ENCODE measurements at regions not wholly inside any gene's neighbourhood (a gene's known extent, or its start where the extent isn't known, plus 50 kb on each side); places are given as distances from the start of the nearest gene placed in this dataset.

GRCh38 chr4:4631150-4631549 lies 89.3 kb upstream of the STX18 start:
- no peak overlapping the region for H3K4me3 ChIP-seq (replicated peaks; ENCODE audit: low read depth, low read length)
- no peak for TF ChIP-seq CTCF (IDR thresholded peaks at IDR 0.05; ENCODE audit: low read depth, low read length, missing control alignments)
- DNase-seq (ENCODE audit: extremely low read depth, low read depth): no peak

- H3K4me3 ChIP-seq (replicated peaks; ENCODE audit: low read depth, low read length): no peak overlapping the region
- no peak for DNase-seq (ENCODE audit: extremely low read depth, low read depth)
- no peak for TF ChIP-seq CTCF (IDR thresholded peaks at IDR 0.05; ENCODE audit: low read depth, low read length, missing control alignments)
These were observed 86.1 kb upstream of the STX18 start for GRCh38 chr4:4627906-4628305.

GRCh38 chr4:4627111-4627510 lies 85.3 kb upstream of the STX18 start:
- no peak for TF ChIP-seq CTCF (IDR thresholded peaks at IDR 0.05; ENCODE audit: low read depth, low read length, missing control alignments)

GRCh38 chr4:4625488-4625887 lies 83.6 kb upstream of the STX18 start:
- peak; percentile 100 for DNase-seq (ENCODE audit: extremely low read depth, low read depth)
- TF ChIP-seq CTCF (IDR thresholded peaks at IDR 0.05; ENCODE audit: low read depth, low read length, missing control alignments): no peak

More at GRCh38 chr4:4627111-4627510, 85.3 kb upstream of the STX18 start:
- no peak overlapping the region for H3K4me3 ChIP-seq (replicated peaks; ENCODE audit: low read depth, low read length)
- no peak for DNase-seq (ENCODE audit: extremely low read depth, low read depth)

GRCh38 chr4:4624276-4624897 lies 82.5 kb upstream of the STX18 start:
- H3K4me3 ChIP-seq (replicated peaks; ENCODE audit: low read depth, low read length): no peak overlapping the region
- TF ChIP-seq CTCF (IDR thresholded peaks at IDR 0.05; ENCODE audit: low read depth, low read length, missing control alignments): no peak

More at GRCh38 chr4:4625488-4625887, 83.6 kb upstream of the STX18 start:
- H3K4me3 ChIP-seq (replicated peaks; ENCODE audit: low read depth, low read length): no peak overlapping the region

GRCh38 chr4:4619821-4620220 lies 78.0 kb upstream of the STX18 start:
- no peak for DNase-seq (ENCODE audit: extremely low read depth, low read depth)
- no peak overlapping the region for H3K4me3 ChIP-seq (replicated peaks; ENCODE audit: low read depth, low read length)
- TF ChIP-seq CTCF (IDR thresholded peaks at IDR 0.05; ENCODE audit: low read depth, low read length, missing control alignments): no peak

More at GRCh38 chr4:4624276-4624897, 82.5 kb upstream of the STX18 start:
- no peak for DNase-seq (ENCODE audit: extremely low read depth, low read depth)

GRCh38 chr4:4618847-4619246 lies 77.0 kb upstream of the STX18 start:
- no peak for DNase-seq (ENCODE audit: extremely low read depth, low read depth)
- TF ChIP-seq CTCF (IDR thresholded peaks at IDR 0.05; ENCODE audit: low read depth, low read length, missing control alignments): no peak

More at GRCh38 chr4:4618847-4619246, 77.0 kb upstream of the STX18 start:
- H3K4me3 ChIP-seq (replicated peaks; ENCODE audit: low read depth, low read length): no peak overlapping the region
